ENCODE measurements at regions not wholly inside any gene's neighbourhood (a gene's known extent, or its start where the extent isn't known, plus 50 kb on each side); places are given as distances from the start of the nearest gene placed in this dataset.

DNA sequence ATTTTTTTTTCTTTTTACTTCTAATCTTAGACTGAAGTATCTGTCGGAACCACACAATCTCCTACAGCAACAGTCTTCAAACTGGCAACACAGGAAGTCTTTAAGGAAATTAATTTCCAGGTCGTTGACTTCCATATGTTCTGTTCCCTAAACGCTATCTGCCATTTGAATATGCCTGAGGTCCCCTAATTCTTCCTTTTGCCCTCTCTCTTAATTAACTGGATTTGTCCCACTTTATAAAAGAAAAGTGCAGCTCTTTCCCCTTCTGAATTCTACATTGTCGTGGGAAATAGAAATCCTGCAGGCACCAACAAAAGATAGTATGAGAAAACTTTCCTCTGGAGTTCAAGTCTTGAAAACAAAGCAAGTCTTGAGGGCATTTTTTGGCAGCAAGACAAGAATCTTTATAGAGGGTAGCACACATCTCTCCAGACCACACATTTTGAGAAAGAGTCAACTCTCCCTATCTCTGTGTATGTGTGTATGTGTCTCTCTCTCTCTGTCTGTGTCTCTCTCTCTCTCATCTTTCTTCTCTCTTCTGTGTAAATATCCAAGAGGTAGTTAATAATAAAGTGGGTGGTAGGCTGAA lies 879.8 kb downstream of the SOCS6 start:
- TF ChIP-seq, protein P1, sequence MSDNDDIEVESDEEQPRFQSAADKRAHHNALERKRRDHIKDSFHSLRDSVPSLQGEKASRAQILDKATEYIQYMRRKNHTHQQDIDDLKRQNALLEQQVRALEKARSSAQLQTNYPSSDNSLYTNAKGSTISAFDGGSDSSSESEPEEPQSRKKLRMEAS (IDR thresholded peaks at IDR 0.05), result no peak
- TF ChIP-seq TAF1 (IDR thresholded peaks at IDR 0.05; ENCODE audit: low read depth) (no peak), CREB1 (IDR thresholded peaks at IDR 0.05; ENCODE audit: low read depth) (no peak), FOXM1 (IDR thresholded peaks at IDR 0.05; ENCODE audit: borderline replicate concordance, low read depth) (no peak), ZBTB7A (IDR thresholded peaks at IDR 0.05; ENCODE audit: low read depth) (no peak), EP300 (IDR thresholded peaks at IDR 0.05; ENCODE audit: borderline replicate concordance) (no peak), YY1 (IDR thresholded peaks at IDR 0.05; ENCODE audit: low read depth) (no peak), RAD21 (IDR thresholded peaks at IDR 0.05; ENCODE audit: low read depth) (no peak), CEBPB (IDR thresholded peaks at IDR 0.05) (no peak)
- TF ChIP-seq, protein P2, sequence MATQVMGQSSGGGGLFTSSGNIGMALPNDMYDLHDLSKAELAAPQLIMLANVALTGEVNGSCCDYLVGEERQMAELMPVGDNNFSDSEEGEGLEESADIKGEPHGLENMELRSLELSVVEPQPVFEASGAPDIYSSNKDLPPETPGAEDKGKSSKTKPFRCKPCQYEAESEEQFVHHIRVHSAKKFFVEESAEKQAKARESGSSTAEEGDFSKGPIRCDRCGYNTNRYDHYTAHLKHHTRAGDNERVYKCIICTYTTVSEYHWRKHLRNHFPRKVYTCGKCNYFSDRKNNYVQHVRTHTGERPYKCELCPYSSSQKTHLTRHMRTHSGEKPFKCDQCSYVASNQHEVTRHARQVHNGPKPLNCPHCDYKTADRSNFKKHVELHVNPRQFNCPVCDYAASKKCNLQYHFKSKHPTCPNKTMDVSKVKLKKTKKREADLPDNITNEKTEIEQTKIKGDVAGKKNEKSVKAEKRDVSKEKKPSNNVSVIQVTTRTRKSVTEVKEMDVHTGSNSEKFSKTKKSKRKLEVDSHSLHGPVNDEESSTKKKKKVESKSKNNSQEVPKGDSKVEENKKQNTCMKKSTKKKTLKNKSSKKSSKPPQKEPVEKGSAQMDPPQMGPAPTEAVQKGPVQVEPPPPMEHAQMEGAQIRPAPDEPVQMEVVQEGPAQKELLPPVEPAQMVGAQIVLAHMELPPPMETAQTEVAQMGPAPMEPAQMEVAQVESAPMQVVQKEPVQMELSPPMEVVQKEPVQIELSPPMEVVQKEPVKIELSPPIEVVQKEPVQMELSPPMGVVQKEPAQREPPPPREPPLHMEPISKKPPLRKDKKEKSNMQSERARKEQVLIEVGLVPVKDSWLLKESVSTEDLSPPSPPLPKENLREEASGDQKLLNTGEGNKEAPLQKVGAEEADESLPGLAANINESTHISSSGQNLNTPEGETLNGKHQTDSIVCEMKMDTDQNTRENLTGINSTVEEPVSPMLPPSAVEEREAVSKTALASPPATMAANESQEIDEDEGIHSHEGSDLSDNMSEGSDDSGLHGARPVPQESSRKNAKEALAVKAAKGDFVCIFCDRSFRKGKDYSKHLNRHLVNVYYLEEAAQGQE (IDR thresholded peaks at IDR 0.05; ENCODE audit: low read depth), result no peak

Data from Ishikawa (cell line).